Stimulated activated CD8-positive, alpha-beta memory T cell treated with anti-CD3 and anti-CD28 coated beads, Interleukin-12 subunit alpha, Interleukin-12 subunit beta, amount 100 ng/mL, for 24 hours (primary cell): ENCODE measurements at regions not wholly inside any gene's neighbourhood (a gene's known extent, or its start where the extent isn't known, plus 50 kb on each side); places are given as distances from the start of the nearest gene placed in this dataset.

Source experiments
- DNase-seq: peaks from one replicate; pipeline ENCODE4 v3.0.0-alpha.2; 2020; ENCODE audit errors: extremely low read depth

- no peak for DNase-seq
These were observed 93.4 kb upstream of the SOD1 start for GRCh38 chr21:31566064-31566463.

- DNase-seq = no peak
These were observed 95.1 kb upstream of the SOD1 start for GRCh38 chr21:31564439-31564838.

GRCh38 chr21:31560479-31560878, 99.0 kb upstream of the SOD1 start:
- no peak for DNase-seq

- peak; percentile 86 for DNase-seq
These were observed 99.9 kb upstream of the SOD1 start for GRCh38 chr21:31559368-31560119.

- DNase-seq = peak; percentile 75
These were observed 100.5 kb upstream of the SOD1 start for GRCh38 chr21:31558962-31559367.

GRCh38 chr21:31558189-31558961, 101.1 kb upstream of the SOD1 start:
- DNase-seq = no peak

- DNase-seq = no peak
These were observed 101.9 kb upstream of the SOD1 start for GRCh38 chr21:31557421-31558188.

GRCh38 chr21:31556662-31557061, 102.8 kb upstream of the SOD1 start:
- DNase-seq = no peak

- DNase-seq = no peak
These were observed 103.7 kb upstream of the SOD1 start for GRCh38 chr21:31555741-31556191.

GRCh38 chr21:31554511-31555022, 104.9 kb upstream of the SOD1 start:
- no peak for DNase-seq

- no peak for DNase-seq
These were observed 105.6 kb upstream of the SOD1 start for GRCh38 chr21:31553926-31554325.

- DNase-seq = no peak
These were observed 106.0 kb upstream of the SOD1 start for GRCh38 chr21:31553461-31553860.

- no peak for DNase-seq
These were observed 106.7 kb upstream of the SOD1 start for GRCh38 chr21:31552826-31553225.

GRCh38 chr21:31550070-31550469, 109.4 kb upstream of the SOD1 start:
- no peak for DNase-seq

- DNase-seq = no peak
These were observed 110.8 kb upstream of the SOD1 start for GRCh38 chr21:31548688-31549087.

- DNase-seq = no peak
These were observed 112.9 kb upstream of the SOD1 start for GRCh38 chr21:31546443-31547170.

GRCh38 chr21:31545036-31545435, 114.5 kb upstream of the SOD1 start:
- no peak for DNase-seq

- DNase-seq = no peak
These were observed 116.3 kb upstream of the SOD1 start for GRCh38 chr21:31543191-31543590.

GRCh38 chr21:31538816-31539215, 120.7 kb upstream of the SOD1 start:
- DNase-seq = no peak

GRCh38 chr21:31537872-31538576, 121.5 kb upstream of the SOD1 start:
- no peak for DNase-seq

GRCh38 chr21:31536138-31536537, 123.4 kb upstream of the SOD1 start:
- DNase-seq = no peak
